Kidney (tissue), 13 donors: ENCODE measurements at regions not wholly inside any gene's neighbourhood (a gene's known extent, or its start where the extent isn't known, plus 50 kb on each side); places are given as distances from the start of the nearest gene placed in this dataset.

ENCODE experiments used
- DNase-seq, 5 donors: peaks; one replicate each; pipeline ENCODE4 v3.0.0-alpha.2; 2013 to 2020
- FAIRE-seq: peaks from 2 replicates; lab custom pipeline; 2012; peaks lifted over from hg19 to GRCh38; lab: Jason Lieb, UNC
- H3K27ac ChIP-seq, 2 donors: one replicate each; pipeline ENCODE4 v1.7.0; 2013; ENCODE audit warnings: low read depth in 2 of 2, low read length in 2 of 2, inconsistent platforms in 1 of 2
- H3K27me3 ChIP-seq: one replicate; pipeline ENCODE4 v1.7.1; 2013; ENCODE audit warnings: low read length, inconsistent platforms; ENCODE audit not compliant: control insufficient read depth, insufficient read depth
- H3K36me3 ChIP-seq, 3 donors: one replicate each; pipeline versions ENCODE4 v1.7.0 to v1.7.1; 2013; ENCODE audit warnings: low read length in 3 of 3, control low read depth in 1 of 3, inconsistent platforms in 1 of 3; ENCODE audit not compliant: insufficient read depth in 3 of 3, control insufficient read depth in 2 of 3
- H3K4me1 ChIP-seq, 3 donors: one replicate each; pipeline versions ENCODE4 v1.7.0 to v1.7.1; 2013; ENCODE audit warnings: low read length in 3 of 3, inconsistent platforms in 1 of 3, low read depth in 1 of 3; ENCODE audit not compliant: control insufficient read depth in 2 of 3, insufficient read depth in 2 of 3
- H3K4me3 ChIP-seq, 3 donors: one replicate each; pipeline versions ENCODE4 v1.7.0 to v1.8.1; 2013; ENCODE audit warnings: low read length in 3 of 3, control low read depth in 1 of 3, inconsistent platforms in 1 of 3
- H3K9ac ChIP-seq, 3 donors: one replicate each; pipeline versions ENCODE4 v1.7.0 to v1.7.1; 2013; ENCODE audit warnings: low read length in 3 of 3, control low read depth in 1 of 3, inconsistent platforms in 1 of 3
- H3K9me3 ChIP-seq, 3 donors: one replicate each; pipeline versions ENCODE4 v1.7.0 to v1.7.1; 2013; ENCODE audit warnings: low read length in 3 of 3, control low read depth in 1 of 3, inconsistent platforms in 1 of 3; ENCODE audit not compliant: control insufficient read depth in 2 of 3, insufficient read depth in 1 of 3
- CTCF ChIP-seq: IDR thresholded peaks from 3 replicates; pipeline ENCODE4 v1.5.1; 2012; ENCODE audit warnings: mild to moderate bottlenecking, moderate library complexity, borderline replicate concordance; ENCODE audit not compliant: insufficient read depth; ENCODE audit errors: extremely low read depth
- intact Hi-C: fragments of 100-400 bp; cut with DNase I; formaldehyde crosslinking; loops from one replicate; pipeline ENCODE4 v1.11.1; 2022
- donor health status: control.
- donor health status: control.
- donor health status: control.
- donor health status: control.
- donor health status: control.
- donor health status: DM: yes; HTN: yes; CAD: no.
- donor health status: Normal renal cell carcinoma (clear cell type).

DNA sequence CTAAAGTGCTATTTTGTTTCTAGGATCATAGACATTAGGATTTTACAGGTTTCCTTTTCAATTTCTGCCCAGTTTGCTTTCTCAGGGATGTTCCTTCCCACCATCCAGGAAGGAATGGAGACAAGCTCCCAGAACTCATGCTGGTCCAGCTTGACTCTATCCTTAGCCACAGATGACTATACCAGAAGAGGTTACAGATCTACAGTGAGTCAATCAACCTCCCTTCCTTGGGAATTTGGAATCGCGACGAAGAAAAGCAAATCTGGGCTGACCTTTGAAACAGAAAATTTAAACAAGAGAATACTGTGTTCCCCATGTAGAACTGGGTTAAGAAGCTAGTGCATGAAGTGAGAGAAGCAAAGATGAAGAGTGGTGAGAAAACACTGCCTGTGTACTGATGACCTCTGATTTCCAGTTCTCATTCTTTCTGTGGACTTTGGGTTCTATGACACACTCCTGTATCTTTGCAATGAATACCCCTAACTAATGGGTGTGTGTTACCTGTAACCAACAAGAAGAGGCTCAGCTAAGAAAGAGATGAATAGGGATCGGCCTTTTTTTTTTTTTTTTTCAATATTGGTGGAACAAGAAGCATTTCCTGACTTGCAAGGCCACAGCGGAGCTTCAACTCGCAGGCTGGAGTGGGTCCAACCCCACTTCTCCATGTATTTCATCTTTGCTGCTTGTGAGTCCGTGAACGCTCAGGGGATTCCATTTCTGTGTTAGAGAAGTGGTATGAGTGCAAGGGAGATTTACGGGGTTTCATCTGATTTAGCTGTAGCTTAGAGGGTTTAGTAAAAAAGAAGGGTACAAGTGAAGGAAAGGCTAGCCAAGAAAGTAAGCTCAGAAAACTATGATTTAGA lies 563.9 kb upstream of the CLINT1 start:
- Histone ChIP-seq H3K4me3 (no peak overlapping the region), H3K9me3 (no peaks in the 10 kb centered on the region), H3K27me3 (no peaks in the 10 kb centered on the region), H3K9ac (no peak overlapping the region), H3K4me1 (no peaks in the 10 kb centered on the region), H3K36me3 (no peaks in the 10 kb centered on the region), H3K27ac (no peak overlapping the region)
- intact Hi-C loops, result no loop called here
- no peak for TF ChIP-seq CTCF
- FAIRE-seq (no peak), DNase-seq (peak in 2 of 5 donors; percentile 19 to 20)

- no peaks in the 10 kb centered on the region for H3K4me1 ChIP-seq
- FAIRE-seq, result no peak
- peak in 3 of 5 donors; percentile 21 to 45 (median 45) for DNase-seq
- no peak for TF ChIP-seq CTCF
- H3K27ac ChIP-seq, result no peak overlapping the region
- H3K9ac ChIP-seq, result no peak overlapping the region
- H3K27me3 ChIP-seq, result no peaks in the 10 kb centered on the region
- intact Hi-C loops, result no loop called here
- no peaks in the 10 kb centered on the region for H3K9me3 ChIP-seq
- no peak overlapping the region for H3K4me3 ChIP-seq
- H3K36me3 ChIP-seq, result no peaks in the 10 kb centered on the region
Observed at GRCh38 chr5:158421319-158421718, 562.4 kb upstream of the CLINT1 start.

DNA sequence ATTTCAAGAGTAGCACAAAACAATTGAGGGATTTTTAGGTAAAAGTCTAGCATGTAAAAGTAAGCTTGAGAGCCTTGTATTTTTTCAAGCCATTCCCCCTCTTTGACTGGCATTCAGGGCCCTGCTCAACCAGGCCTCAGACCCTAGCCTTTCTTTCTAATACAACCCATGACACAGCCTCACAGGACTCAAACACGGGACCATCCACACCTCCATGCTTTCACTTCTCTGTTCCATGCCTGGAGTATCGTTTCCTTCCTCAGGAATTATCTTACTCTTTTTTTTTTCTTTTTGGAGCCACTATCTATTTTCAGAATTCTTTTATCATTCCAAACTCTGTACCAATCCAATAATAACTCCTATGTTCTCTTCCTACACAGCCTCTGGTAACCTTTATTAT lies 560.2 kb upstream of the CLINT1 start:
- Histone ChIP-seq H3K36me3 (no peaks in the 10 kb centered on the region), H3K9ac (no peak overlapping the region), H3K4me3 (no peak overlapping the region), H3K9me3 (no peaks in the 10 kb centered on the region), H3K27me3 (no peaks in the 10 kb centered on the region), H3K4me1 (no peaks in the 10 kb centered on the region), H3K27ac (no peak overlapping the region)
- FAIRE-seq, result no peak
- DNase-seq, result no peak
- intact Hi-C loops, result no loop called here
- no peak for TF ChIP-seq CTCF

DNA sequence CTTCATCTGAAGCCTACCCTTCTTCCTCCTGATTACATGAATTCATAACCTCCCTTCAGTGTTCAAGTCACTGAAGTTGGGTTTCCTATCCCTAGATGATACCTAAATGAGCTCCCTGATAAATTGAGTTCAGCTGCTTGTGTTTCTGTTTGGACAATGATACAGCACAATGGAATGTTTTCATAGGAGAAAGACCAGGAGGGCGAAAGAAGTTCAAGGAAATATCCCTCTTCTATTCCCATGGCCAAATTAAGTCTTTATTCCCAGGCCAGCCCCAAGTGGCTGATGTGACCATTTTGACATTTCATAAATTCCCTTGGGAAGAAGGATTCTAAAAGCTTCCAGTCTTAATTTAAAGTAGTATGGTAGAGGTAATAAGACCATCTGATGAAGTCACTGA lies 555.8 kb upstream of the CLINT1 start:
- Histone ChIP-seq H3K4me1 (no peaks in the 10 kb centered on the region), H3K27ac (no peak overlapping the region), H3K9ac (no peak overlapping the region), H3K9me3 (no peaks in the 10 kb centered on the region), H3K36me3 (no peaks in the 10 kb centered on the region), H3K27me3 (no peaks in the 10 kb centered on the region), H3K4me3 (no peak overlapping the region)
- TF ChIP-seq CTCF, result no peak
- FAIRE-seq (peak; percentile 57), DNase-seq (peak in 2 of 5 donors; percentile 29 to 60)
- intact Hi-C loops, result no loop called here
